GM21737 (cell line): ENCODE measurements at regions not wholly inside any gene's neighbourhood (a gene's known extent, or its start where the extent isn't known, plus 50 kb on each side); places are given as distances from the start of the nearest gene placed in this dataset.

Source experiments
- ATAC-seq: cut with Tn5 transposase; IDR thresholded peaks from one replicate; pipeline ENCODE4 v1.9.1; 2021; ENCODE audit warnings: mild to moderate bottlenecking, moderate library complexity; ENCODE audit not compliant: unreplicated experiment

GRCh38 chr5:165527577-165527976 is 2022.2 kb downstream of the MAT2B start:
- no peak for ATAC-seq

GRCh38 chr5:165538065-165538464 is 2032.6 kb downstream of the MAT2B start:
- ATAC-seq: no peak

- no peak for ATAC-seq
Measured at GRCh38 chr5:165559645-165560044, 2054.2 kb downstream of the MAT2B start.

- no peak for ATAC-seq
Measured at GRCh38 chr5:165560648-165561047, 2055.2 kb downstream of the MAT2B start.

- no peak for ATAC-seq
Measured at GRCh38 chr5:165565911-165566310, 2060.5 kb downstream of the MAT2B start.

- no peak for ATAC-seq
Measured at GRCh38 chr5:165569551-165569950, 2064.1 kb downstream of the MAT2B start.

- no peak for ATAC-seq
Measured at GRCh38 chr5:165573445-165573844, 2068.0 kb downstream of the MAT2B start.

GRCh38 chr5:165574100-165574499 is 2068.7 kb downstream of the MAT2B start:
- no peak for ATAC-seq

- ATAC-seq: no peak
Measured at GRCh38 chr5:165576678-165577275, 2071.4 kb downstream of the MAT2B start.

GRCh38 chr5:165579911-165580310 is 2074.5 kb downstream of the MAT2B start:
- ATAC-seq: no peak

GRCh38 chr5:165594693-165595092 is 2089.3 kb downstream of the MAT2B start:
- ATAC-seq: no peak

GRCh38 chr5:165602529-165602928 is 2097.1 kb downstream of the MAT2B start:
- ATAC-seq: no peak

- ATAC-seq: no peak
Measured at GRCh38 chr5:165607026-165607425, 2101.6 kb downstream of the MAT2B start.

- ATAC-seq: no peak
Measured at GRCh38 chr5:165609871-165610270, 2104.5 kb downstream of the MAT2B start.

GRCh38 chr5:165616490-165617405 is 2111.3 kb downstream of the MAT2B start:
- ATAC-seq: no peak

GRCh38 chr5:165617491-165617890 is 2112.1 kb downstream of the MAT2B start:
- no peak for ATAC-seq

GRCh38 chr5:165620394-165620793 is 2115.0 kb downstream of the MAT2B start:
- no peak for ATAC-seq

- ATAC-seq: no peak
Measured at GRCh38 chr5:165622864-165623536, 2117.6 kb downstream of the MAT2B start.

GRCh38 chr5:165624166-165624946 is 2118.9 kb downstream of the MAT2B start:
- no peak for ATAC-seq

- ATAC-seq: no peak
Measured at GRCh38 chr5:165626161-165626560, 2120.7 kb downstream of the MAT2B start.
